ENCODE measurements at regions not wholly inside any gene's neighbourhood (a gene's known extent, or its start where the extent isn't known, plus 50 kb on each side); places are given as distances from the start of the nearest gene placed in this dataset.

DNA sequence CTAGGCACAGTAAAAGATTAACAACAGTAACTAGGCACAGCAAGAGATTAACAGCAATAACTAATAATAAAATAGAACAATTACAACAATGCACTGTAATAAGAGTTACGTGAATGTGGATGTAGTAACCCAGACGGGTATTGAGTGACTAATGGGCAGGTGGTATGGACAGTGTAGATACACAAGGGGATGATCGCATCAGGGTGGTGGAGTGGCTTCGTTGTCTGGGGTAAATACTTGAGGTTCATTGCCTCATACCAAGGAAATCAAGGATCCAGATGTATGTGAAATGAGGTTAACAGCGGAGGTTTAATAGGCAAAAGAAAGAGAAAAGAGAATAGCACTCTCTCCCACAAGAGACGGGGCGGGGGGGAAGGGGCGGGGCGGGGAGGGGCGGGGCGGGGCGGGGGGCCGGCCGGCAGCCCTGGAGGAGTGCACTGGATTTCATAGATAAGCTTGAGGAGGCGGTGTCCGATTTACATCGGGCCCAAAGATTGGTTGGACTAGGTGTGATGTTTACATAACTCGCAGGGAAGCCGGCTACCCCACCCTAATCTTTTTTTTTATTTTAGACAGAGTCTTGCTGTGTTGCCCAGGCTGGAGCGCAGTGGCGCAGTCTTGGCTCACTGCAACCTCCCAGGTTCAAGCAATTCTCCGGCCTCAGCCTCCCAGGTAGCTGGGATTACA is 106.3 kb downstream of the KCTD15 start:
- H3K4me3 Mint-ChIP-seq (ENCODE audit: unreplicated experiment), result no peak overlapping the region
- no peaks in the 10 kb centered on the region for H3K27me3 Mint-ChIP-seq (ENCODE audit: insufficient read depth, unreplicated experiment)
- CTCF ChIA-PET, result interaction anchor here (1.2 kb wide), 1 partner anchor 125 kb away, joined by 3 read pairs; no protein-coding TSS in a partner anchor
- no peak overlapping the region for H3K27ac Mint-ChIP-seq (ENCODE audit: unreplicated experiment)
- no peak for DNase-seq
- POLR2A ChIA-PET, result interaction anchor here (0.5 kb wide), 1 partner anchor 774 kb away, joined by 3 read pairs; the partner anchor contains the start of gene ZNF302
- peaks cover 7% of the 10 kb centered on the region for H3K9me3 ChIP-seq
- no peaks in the 10 kb centered on the region for H3K4me1 Mint-ChIP-seq (ENCODE audit: low read depth, unreplicated experiment)
- H3K27me3 ChIP-seq (replicated peaks; ENCODE audit: control insufficient read depth, insufficient read depth, low read length), result no peaks in the 10 kb centered on the region
- peaks cover 12% of the 10 kb centered on the region for H3K9me3 Mint-ChIP-seq (ENCODE audit: unreplicated experiment)
- intact Hi-C loops (cut with micrococcal nuclease; ENCODE audit: unreplicated experiment), result no loop called here
- no peak overlapping the region for H3K4me3 ChIP-seq (ENCODE audit: low read depth, low read length)
- no peaks in the 10 kb centered on the region for H3K36me3 Mint-ChIP-seq (ENCODE audit: insufficient read depth, unreplicated experiment)
- no TSS peak for BruUV-seq (replicated peaks)
- TF ChIP-seq, protein P1, sequence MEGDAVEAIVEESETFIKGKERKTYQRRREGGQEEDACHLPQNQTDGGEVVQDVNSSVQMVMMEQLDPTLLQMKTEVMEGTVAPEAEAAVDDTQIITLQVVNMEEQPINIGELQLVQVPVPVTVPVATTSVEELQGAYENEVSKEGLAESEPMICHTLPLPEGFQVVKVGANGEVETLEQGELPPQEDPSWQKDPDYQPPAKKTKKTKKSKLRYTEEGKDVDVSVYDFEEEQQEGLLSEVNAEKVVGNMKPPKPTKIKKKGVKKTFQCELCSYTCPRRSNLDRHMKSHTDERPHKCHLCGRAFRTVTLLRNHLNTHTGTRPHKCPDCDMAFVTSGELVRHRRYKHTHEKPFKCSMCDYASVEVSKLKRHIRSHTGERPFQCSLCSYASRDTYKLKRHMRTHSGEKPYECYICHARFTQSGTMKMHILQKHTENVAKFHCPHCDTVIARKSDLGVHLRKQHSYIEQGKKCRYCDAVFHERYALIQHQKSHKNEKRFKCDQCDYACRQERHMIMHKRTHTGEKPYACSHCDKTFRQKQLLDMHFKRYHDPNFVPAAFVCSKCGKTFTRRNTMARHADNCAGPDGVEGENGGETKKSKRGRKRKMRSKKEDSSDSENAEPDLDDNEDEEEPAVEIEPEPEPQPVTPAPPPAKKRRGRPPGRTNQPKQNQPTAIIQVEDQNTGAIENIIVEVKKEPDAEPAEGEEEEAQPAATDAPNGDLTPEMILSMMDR (IDR thresholded peaks at IDR 0.05; ENCODE audit: insufficient read depth in 1 of 2, low read depth in 1 of 2, low read length in 1 of 2, severe bottlenecking in 1 of 2, unreplicated experiment in 1 of 2), result no peak
- H3K36me3 ChIP-seq (ENCODE audit: control insufficient read depth, insufficient read depth, low read length), result no peaks in the 10 kb centered on the region
- peaks cover 5% of the 10 kb centered on the region for H3K4me1 ChIP-seq

DNA sequence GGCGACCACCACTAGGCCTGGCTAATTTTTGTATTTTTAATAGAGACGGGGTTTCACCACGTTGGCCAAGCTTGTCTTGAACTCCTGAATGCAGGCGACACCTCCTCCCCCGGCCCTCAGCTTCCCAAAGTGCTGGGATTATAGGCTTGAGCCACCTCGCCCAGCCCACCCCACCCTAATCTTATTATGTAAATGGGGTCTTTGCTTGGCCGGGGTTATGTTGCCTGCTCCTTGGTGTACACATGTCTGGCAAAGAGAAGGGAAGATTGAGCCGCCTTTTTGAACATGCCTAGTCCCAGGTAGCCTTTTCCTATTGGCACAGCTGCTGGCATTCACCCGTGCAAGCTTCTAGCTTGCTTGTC is 106.8 kb downstream of the KCTD15 start:
- no TSS peak for BruUV-seq (replicated peaks)
- CTCF ChIA-PET, result interaction anchor here (1.2 kb wide), 1 partner anchor 125 kb away, joined by 3 read pairs; no protein-coding TSS in a partner anchor
- no peak overlapping the region for H3K4me3 Mint-ChIP-seq (ENCODE audit: unreplicated experiment)

DNA sequence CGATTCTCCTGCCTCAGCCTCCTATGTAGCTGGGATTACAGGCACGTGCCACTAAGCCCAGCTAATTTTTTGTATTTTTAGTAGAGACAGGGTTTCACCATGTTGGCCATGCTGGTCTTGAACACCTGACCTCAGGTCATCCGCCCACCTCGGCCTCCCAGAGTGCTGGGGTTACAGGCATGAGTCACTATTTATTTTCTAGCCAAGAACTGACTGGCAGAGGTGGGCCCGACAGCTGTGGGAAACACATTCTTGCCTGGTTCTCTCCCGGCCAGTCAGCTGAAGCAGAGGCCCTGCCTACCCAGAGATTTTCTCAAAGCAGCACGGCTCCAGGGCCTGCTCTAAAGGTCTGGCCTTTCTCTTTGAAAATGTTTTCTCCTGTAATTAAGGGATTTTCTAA is 108.0 kb downstream of the KCTD15 start:
- ChIA-PET POLR2A (no interaction called here), CTCF (no interaction called here)
- peak overlapping the region; percentile 77 for H3K4me3 Mint-ChIP-seq (ENCODE audit: unreplicated experiment)
- TSS peak; percentile 57 for BruUV-seq (replicated peaks)
- H3K4me1 Mint-ChIP-seq (ENCODE audit: low read depth, unreplicated experiment), result no peaks in the 10 kb centered on the region
- H3K9me3 Mint-ChIP-seq (ENCODE audit: unreplicated experiment), result no peaks in the 10 kb centered on the region
- no peak for DNase-seq
- H3K27ac Mint-ChIP-seq (ENCODE audit: unreplicated experiment), result no peak overlapping the region
- Histone ChIP-seq H3K9me3 (no peaks in the 10 kb centered on the region), H3K4me3 (ENCODE audit: low read depth, low read length) (no peak overlapping the region), H3K4me1 (peaks cover 5% of the 10 kb centered on the region), H3K27me3 (replicated peaks; ENCODE audit: control insufficient read depth, insufficient read depth, low read length) (no peaks in the 10 kb centered on the region), H3K36me3 (ENCODE audit: control insufficient read depth, insufficient read depth, low read length) (no peaks in the 10 kb centered on the region)
- no peaks in the 10 kb centered on the region for H3K27me3 Mint-ChIP-seq (ENCODE audit: insufficient read depth, unreplicated experiment)
- TF ChIP-seq, protein P1 (IDR thresholded peaks at IDR 0.05; ENCODE audit: insufficient read depth in 1 of 2, low read depth in 1 of 2, low read length in 1 of 2, severe bottlenecking in 1 of 2, unreplicated experiment in 1 of 2), result no peak
- no peaks in the 10 kb centered on the region for H3K36me3 Mint-ChIP-seq (ENCODE audit: insufficient read depth, unreplicated experiment)
- intact Hi-C loops (cut with micrococcal nuclease; ENCODE audit: unreplicated experiment), result no loop called here

More for the DNA sequence above, 106.8 kb downstream of the KCTD15 start:
- H3K4me3 ChIP-seq (ENCODE audit: low read depth, low read length), result no peak overlapping the region
- no peaks in the 10 kb centered on the region for H3K36me3 ChIP-seq (ENCODE audit: control insufficient read depth, insufficient read depth, low read length)
- Mint-ChIP-seq H3K4me1 (ENCODE audit: low read depth, unreplicated experiment) (no peaks in the 10 kb centered on the region), H3K9me3 (ENCODE audit: unreplicated experiment) (peaks cover 7% of the 10 kb centered on the region), H3K27ac (ENCODE audit: unreplicated experiment) (no peak overlapping the region), H3K27me3 (ENCODE audit: insufficient read depth, unreplicated experiment) (no peaks in the 10 kb centered on the region), H3K36me3 (ENCODE audit: insufficient read depth, unreplicated experiment) (no peaks in the 10 kb centered on the region)
- intact Hi-C loops (cut with micrococcal nuclease; ENCODE audit: unreplicated experiment), result no loop called here
- peaks cover 2% of the 10 kb centered on the region for H3K9me3 ChIP-seq
- DNase-seq, result no peak
- POLR2A ChIA-PET, result no interaction called here
- H3K4me1 ChIP-seq, result peaks cover 5% of the 10 kb centered on the region
- no peaks in the 10 kb centered on the region for H3K27me3 ChIP-seq (replicated peaks; ENCODE audit: control insufficient read depth, insufficient read depth, low read length)
- TF ChIP-seq, protein P1 (IDR thresholded peaks at IDR 0.05; ENCODE audit: insufficient read depth in 1 of 2, low read depth in 1 of 2, low read length in 1 of 2, severe bottlenecking in 1 of 2, unreplicated experiment in 1 of 2), result no peak

Measured in Caco-2 (cell line).